ENCODE measurements at regions not wholly inside any gene's neighbourhood (a gene's known extent, or its start where the extent isn't known, plus 50 kb on each side); places are given as distances from the start of the nearest gene placed in this dataset.
"Not testable (repeated sequence)": the region's sequence is repeated elsewhere in the genome, so short reads cannot be mapped to it uniquely, and the experiment has no call there.

GRCh38 chr2:4690913-4691312 is 987.5 kb downstream of the DCDC2C start:
- no peak for DNase-seq (ENCODE audit: low read depth, low spot score)

DNA sequence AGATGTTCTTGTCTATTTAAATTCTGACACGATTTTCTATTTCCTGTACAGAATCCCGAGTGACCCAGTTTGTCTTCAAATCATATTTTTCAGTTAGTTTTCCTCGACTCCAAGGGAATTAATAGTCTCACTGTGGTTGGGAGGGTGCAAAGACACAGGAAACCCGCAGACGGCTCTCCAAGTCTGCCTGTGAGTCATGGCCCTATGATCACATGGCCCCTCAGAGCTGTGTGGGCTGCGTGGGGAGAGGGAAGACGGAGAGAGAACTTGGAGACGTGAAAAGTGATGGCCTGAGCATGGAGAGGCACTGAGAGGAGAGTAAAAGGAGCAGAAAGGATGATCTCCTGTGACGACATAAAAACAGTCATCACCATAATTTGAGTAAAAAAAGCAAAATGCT is 989.9 kb downstream of the DCDC2C start:
- no peak for DNase-seq (ENCODE audit: low read depth, low spot score)

- DNase-seq (ENCODE audit: low read depth, low spot score), result no peak
These were observed 992.0 kb downstream of the DCDC2C start for GRCh38 chr2:4695281-4695861.

GRCh38 chr2:4715065-4715464 is 977.1 kb upstream of the SOX11 start:
- peak; percentile 12 for DNase-seq (ENCODE audit: low read depth, low spot score)

GRCh38 chr2:4718777-4719176 is 973.4 kb upstream of the SOX11 start:
- no peak for DNase-seq (ENCODE audit: low read depth, low spot score)

DNA sequence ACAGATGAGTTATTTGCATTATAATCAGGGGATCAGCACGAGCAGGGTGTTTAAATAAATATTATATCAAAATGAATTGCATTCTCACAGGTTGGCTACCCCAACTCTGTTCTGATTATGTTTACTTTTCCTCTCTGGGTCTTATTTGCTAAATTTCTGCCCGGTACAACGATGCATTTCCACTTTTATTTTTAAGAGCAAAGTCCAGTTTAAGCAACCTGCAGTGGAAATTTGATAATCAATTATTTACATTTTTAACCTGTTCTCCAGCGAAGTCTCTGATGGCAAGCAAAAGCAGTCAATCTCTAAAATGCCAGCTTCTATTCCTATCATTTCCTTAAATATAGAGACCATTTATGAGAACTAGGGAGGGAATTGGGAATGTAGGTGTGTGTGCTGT is 966.6 kb upstream of the SOX11 start:
- DNase-seq (ENCODE audit: low read depth, low spot score), result no peak

DNA sequence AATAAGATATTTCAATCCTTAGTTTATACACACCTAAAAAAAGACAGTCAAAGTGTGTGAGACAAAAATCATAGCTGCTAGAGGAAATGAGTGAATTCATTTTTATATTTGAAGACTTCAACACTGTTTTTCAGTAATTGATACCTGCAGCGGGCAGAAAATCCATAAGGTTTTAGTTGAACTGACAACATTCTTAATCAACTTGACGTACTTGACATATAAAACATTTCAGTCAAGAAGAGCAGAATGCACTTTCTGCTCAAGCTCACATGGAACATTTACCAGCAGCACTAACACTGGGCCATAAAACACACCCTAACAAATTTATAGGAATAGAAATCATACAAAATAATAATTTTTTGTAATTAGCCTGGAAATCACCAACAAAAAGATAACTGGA is 959.6 kb upstream of the SOX11 start:
- DNase-seq (ENCODE audit: low read depth, low spot score), result no peak

- no peak for DNase-seq (ENCODE audit: low read depth, low spot score)
These were observed 946.9 kb upstream of the SOX11 start for GRCh38 chr2:4745056-4745991.

DNA sequence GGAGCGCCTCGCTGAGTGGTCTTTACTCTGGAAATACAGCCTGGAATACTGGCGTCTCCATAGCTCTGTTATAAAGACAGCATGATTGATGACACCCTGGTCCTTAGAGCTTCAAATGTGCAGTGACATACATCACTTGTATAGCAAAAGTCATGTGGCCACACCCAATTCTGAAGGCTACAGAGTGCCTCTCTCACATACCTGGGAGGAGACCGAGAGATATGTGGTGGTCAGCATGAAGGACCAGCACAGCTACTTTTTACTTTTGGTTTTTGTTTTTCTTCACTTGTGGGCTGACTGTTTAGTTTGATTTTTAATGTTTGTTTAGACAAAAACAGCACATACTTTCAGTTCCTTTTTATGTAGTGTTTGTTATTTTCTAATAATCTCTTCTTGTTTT is 938.5 kb upstream of the SOX11 start:
- no peak for DNase-seq (ENCODE audit: low read depth, low spot score)

GRCh38 chr2:4762951-4763376 is 929.2 kb upstream of the SOX11 start:
- no peak for DNase-seq (ENCODE audit: low read depth, low spot score)

GRCh38 chr2:4765787-4766530 is 926.2 kb upstream of the SOX11 start:
- DNase-seq (ENCODE audit: low read depth, low spot score), result no peak

- no peak for DNase-seq (ENCODE audit: low read depth, low spot score)
These were observed 916.5 kb upstream of the SOX11 start for GRCh38 chr2:4775668-4776067.

GRCh38 chr2:4780679-4781078 is 911.5 kb upstream of the SOX11 start:
- DNase-seq (ENCODE audit: low read depth, low spot score), result no peak

DNA sequence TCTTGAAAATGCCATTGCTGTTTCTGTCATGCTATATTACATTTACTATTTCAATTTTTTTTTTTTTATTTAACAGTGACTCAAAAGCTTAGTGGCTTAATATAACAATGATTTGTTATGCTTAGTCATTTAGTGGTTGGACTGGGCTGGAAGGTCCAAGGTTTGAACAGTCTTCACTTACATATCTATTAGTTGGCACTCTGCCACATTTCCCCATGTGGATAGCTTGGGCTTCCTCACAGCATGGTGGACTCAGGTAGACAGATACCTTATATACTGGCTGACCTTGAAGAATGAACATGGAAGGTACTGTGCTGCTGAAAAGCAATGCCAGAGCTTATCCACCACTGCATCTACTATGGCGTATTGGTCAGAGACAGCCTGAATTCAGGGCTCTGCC is 909.5 kb upstream of the SOX11 start:
- no peak for DNase-seq (ENCODE audit: low read depth, low spot score)

- DNase-seq (ENCODE audit: low read depth, low spot score), result no peak
These were observed 900.7 kb upstream of the SOX11 start for GRCh38 chr2:4791488-4791887.

DNA sequence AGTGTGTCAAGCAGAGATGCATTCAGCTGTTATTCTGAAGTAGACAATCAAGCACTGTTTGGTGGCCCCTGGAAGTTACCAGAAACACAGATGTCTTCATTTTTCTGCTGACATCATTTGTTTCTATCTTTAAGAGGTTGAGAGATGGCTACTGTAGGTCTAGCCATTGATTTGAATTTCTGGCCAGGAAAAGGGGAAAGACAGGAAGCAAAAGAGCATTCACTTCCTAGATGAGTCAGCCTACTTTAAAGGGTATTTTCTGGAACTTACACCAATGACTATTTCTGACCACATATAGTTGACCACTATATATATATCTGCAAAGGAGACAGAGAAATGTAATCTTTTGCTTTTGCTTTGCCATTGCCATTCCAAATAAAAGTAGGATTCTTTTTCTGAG is 900.1 kb upstream of the SOX11 start:
- no peak for DNase-seq (ENCODE audit: low read depth, low spot score)

DNA sequence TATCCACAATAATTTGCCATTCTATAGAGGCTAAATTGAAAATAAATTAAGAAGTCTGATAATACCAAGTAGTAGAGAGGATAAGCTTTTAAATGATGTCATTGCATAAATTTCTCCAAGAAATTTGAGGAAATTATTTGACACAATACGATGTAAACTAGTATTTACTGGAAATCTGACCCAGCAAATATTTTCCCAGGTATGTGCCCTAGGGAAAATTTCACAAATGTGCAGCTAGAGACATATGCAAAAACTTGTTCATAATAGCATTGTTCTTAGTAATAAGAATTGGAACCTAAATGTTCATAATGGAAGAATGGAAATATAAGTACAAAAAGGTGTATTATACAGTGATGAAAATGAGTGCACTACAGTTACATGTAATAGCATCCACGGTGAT is 888.8 kb upstream of the SOX11 start:
- DNase-seq (ENCODE audit: low read depth, low spot score), result no peak

- not testable (repeated sequence) for DNase-seq (ENCODE audit: low read depth, low spot score)
These were observed 878.0 kb upstream of the SOX11 start for GRCh38 chr2:4814137-4814536.

DNA sequence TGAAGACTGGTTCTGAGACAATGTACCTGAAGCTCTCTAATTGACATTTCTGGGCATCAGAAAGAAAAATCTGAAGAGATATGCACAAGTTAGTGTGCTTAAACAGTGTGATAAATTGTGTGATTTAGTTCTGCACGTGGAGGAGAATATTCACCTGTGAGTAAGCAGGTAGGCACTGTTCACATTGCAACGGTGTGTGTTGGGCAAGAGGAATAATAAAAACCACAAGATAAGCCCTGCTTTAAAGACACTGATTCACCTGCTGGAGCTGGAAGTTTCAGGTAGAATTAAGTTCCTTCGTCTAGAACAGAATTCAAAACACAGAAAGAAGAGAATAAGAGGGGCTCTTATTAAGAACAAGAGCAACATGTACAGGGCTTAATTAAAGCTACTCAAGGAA is 864.3 kb upstream of the SOX11 start:
- DNase-seq (ENCODE audit: low read depth, low spot score), result no peak

DNA sequence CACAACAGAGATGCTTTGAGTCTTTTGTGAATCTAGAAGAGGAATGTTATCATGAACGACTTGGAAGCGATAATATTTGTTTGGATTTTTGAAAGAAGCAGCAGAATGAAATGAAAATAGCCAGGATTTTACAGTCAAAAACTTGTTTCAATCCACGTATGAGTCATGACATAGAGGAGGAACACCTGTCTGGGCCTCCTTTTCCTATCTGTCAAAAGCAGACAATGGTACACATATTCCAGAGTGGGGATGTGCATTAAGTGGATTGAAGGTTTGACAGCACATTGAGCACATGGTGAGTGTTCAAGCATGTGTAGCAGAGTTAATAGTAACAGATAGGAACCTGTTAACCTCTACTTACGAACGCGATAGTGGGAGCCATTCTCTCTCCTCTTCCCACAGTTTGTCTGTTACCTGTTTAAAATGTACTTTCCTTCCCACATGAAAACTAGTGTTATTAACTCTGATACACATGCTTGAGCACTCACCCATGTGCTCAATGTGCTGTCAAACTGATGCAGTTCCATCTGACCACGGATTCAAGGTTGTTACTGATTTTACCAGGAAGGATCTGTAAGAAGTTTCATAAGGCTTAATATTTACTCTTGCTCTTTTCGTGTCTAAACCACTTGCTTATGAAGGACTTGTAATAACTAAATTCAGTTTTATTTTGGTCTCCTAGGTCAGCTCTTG is 863.4 kb upstream of the SOX11 start:
- DNase-seq (ENCODE audit: low read depth, low spot score), result no peak

DNA sequence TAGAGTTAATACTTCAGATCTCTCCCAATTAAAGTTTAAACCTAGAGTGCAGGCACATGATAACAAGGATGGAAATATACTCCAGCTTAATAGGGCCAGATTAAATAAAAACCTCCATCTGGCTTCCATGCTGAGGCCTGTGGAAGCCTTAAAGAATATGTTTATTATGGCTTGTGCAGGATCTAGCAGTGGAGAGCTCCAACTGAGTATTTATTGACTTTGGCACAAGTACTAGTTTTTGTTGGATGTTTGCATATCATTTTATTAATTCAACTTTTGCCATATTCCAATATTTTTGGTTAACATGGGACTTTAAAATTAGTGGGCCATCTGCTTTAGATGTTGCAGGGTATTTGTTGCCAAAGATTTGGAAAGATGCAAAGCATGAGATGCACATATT is 860.4 kb upstream of the SOX11 start:
- no peak for DNase-seq (ENCODE audit: low read depth, low spot score)

GRCh38 chr2:4832642-4833041 is 859.5 kb upstream of the SOX11 start:
- no peak for DNase-seq (ENCODE audit: low read depth, low spot score)

All from iPS DF 19.7 (cell line).